ENCODE measurements at regions not wholly inside any gene's neighbourhood (a gene's known extent, or its start where the extent isn't known, plus 50 kb on each side); places are given as distances from the start of the nearest gene placed in this dataset.
A peak's percentile ranks its signal among the peaks of the same experiment; 100 is the strongest.
"Not testable (repeated sequence)": the region's sequence is repeated elsewhere in the genome, so short reads cannot be mapped to it uniquely, and the experiment has no call there.

DNA sequence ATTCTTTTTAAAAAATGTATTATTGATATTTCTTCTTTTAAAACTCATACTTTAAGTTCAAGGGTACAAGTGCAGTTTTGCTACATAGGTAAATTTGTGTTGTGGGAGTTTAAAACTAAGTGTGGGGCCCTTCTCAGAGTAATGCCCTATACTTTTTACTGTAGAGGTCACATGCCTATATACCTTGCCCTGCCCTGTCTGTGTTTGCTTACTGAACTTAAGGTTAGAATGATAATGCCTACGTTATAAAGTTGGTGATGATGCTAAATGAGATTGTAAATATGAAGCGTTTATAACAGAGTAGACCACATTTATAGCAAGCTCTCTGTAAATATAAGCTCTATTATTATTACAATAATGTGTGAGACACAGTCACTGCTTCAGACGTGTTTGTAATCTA lies 261.9 kb downstream of the RASSF9 start:
- no peak for DNase-seq (ENCODE audit: low spot score)

DNA sequence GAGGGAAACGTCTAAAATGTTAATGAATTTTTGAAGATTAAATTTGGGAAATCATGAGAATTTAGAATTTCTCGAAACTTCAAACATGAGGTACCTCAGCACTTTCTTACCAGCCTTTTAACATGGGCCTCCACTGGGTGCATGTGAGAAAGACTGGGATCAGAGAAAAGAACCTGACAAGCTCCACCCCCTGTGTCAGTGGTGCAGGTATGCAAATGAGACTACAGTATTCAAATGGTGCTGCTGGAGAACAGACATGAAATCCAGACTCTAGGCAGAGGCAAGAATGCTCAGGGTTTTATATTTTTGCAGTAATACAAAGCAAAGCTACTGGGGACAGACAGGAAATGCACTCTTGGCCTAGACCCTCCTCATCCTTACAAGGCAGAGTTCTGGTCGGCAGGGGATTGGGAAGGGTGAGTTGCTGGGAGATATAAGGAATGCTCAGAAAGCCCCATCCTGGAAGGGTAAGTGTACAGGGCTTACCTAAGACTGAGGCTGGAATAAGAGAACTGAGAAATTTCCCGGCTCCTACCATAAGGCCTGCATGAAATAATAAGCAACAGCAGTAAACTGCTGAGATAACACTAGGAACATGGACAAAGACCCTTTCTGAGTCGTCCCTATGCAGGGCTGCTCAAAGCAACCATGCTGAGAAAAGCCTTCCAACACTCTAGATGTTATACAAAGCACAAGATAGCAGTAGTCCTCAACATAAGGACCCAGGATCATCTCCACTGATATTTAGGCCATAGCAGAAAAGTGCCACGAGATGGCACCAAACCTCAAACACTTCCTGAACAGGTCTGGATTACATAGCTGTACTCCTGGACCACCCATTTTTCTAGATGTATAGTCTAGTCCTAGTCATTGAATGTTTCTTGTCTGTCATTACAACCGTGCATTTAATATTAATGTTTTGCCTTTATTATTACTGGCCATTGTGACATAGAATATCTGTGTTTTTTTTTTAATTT lies 260.8 kb downstream of the RASSF9 start:
- DNase-seq (ENCODE audit: low spot score), result peak; percentile 76

DNA sequence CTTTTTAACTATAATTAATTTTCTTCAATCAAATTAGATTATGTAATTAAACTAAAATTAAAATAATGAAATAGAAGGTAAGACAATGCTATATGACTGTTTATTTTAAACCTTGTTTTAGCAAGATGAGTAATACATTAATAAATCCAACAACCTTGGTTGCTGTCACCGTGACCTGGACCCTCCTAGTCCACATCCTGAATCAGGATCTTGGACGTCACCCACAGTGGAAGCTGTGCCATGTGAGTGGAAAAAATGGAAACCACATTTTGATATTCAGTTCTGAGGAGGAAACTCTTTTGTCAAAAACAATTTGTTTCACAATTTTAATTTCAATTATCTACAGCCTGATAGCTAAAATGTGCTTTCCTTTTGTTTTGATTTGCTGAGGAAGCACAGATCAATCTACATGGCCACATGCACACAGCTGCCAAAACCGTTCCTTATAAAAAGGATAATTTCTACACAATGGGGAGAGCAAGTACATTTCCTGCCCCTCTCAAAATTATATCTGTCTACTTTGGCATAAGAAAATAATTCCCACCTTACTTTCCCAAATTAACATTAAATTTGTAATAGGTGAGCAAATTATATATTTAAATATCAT lies 255.5 kb downstream of the RASSF9 start:
- no peak for DNase-seq (ENCODE audit: low spot score)

- no peak for DNase-seq (ENCODE audit: low spot score)
Measured at GRCh38 chr12:85587158-85587557, 249.1 kb downstream of the RASSF9 start.

GRCh38 chr12:85588221-85588620 lies 248.0 kb downstream of the RASSF9 start:
- DNase-seq (ENCODE audit: low spot score), result no peak

GRCh38 chr12:85600841-85601240 lies 235.4 kb downstream of the RASSF9 start:
- no peak for DNase-seq (ENCODE audit: low spot score)

DNA sequence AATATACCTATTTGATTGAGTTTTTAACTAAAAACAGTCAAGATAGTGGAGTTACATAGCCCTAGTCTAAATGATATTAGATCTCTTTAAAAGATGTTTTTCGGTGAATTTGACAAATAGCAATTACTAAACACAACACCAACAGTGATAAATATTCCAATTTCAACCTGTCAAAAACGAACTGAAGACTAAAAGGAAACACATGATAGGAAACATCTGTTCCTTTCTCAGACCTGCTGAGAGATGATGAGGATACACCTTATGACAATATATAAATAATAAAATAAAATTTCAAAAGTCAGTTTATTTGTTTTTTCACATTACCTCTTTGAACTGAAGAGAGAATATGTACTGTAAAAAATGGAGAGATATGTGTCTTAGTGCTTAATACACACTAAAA lies 232.7 kb downstream of the RASSF9 start:
- DNase-seq (ENCODE audit: low spot score), result no peak

DNA sequence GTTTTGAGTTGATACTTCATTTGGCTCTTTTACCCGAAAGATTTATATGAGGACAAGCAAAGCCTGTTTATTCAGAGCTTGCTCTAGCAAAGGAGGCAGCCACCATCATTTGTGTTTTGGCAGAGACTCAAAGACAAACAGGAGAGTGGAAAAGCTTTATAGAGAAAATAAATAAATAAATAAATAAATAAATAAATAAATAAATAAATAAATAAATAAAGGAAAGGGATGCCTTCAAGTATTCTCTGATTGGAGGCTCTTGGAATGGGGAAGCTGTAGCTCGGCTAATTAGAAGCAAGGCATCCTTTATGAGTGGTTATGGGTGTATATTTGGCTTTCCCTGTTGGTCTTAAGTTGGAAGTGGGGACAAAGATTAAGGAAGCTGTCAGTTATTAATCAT lies 229.8 kb downstream of the RASSF9 start:
- no peak for DNase-seq (ENCODE audit: low spot score)

- DNase-seq (ENCODE audit: low spot score), result no peak
Measured at GRCh38 chr12:85609778-85610177, 226.4 kb downstream of the RASSF9 start.

DNA sequence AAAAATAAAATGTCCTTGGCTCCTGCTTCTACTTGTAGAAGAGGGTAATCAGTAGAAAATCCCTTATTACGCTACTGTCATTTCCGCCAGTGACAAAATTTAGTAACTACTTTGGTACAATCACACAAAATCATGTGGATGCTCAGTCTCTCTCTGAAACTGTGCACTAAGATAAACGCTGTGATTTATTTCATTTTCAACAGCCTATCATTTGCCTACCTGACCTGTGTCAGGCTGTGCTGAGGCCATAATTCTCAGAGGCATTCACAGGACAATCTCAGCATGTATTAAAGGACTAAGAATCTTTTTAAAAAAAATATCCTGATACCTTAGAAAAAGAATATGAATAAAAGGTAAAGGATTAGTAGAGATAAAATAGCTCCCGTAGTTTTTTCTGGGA lies 226.0 kb downstream of the RASSF9 start:
- DNase-seq (ENCODE audit: low spot score), result no peak

DNA sequence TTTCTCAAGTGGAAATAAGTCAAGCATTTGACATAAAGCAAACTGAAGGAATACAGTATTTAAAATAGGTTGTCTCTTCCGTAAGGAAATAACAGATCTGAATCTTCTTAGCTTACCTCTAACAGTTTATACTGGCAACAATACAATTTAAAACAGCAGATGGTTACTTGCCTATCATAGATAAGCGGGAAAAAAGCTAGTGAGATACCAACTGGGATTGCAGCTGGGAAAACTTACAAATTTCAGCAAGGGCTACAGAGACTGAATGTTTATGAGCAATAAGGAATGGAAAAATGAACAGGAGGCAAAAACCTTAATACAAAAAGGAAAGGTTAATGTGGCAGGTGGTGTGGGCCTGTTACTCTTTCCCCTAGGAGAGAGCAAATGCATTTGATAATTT lies 220.0 kb downstream of the RASSF9 start:
- DNase-seq (ENCODE audit: low spot score), result no peak

DNA sequence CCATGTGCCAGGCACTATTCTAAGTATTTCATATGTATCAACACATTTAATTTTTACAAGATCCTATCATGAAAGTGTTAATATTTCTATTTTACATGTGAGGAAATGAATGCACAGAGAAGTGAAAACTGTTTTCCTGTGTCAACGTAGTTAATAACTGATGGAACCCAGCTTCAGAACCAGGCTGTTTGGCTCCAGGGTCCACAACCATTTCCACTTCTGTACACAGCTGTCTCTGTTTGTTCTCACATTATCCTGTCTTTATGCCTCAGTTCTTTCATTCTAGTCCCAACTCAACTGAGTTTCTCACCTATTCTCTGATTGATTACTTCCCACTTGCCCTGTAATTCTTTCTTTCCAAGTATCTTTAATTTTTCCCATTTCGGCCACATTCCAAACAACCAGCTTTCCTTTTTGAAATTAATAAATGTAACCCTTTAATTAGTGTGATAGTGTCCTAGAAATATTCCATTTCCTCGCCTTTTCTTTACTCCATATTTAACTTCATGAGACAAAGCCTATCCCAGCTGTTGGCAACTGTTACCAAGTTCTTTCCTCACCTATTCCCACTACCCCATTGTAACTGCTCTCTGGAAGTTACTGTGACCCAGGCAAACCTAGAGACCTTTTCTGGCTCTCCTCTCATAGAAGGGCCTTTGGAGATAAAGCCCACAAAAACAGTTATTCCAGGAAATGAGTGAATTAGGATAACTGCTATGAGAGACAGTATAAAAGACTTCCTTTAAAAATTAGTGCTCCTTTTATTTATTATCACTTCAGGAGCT lies 218.7 kb downstream of the RASSF9 start:
- DNase-seq (ENCODE audit: low spot score), result no peak

- DNase-seq (ENCODE audit: low spot score), result no peak
Measured at GRCh38 chr12:85621041-85621440, 215.2 kb downstream of the RASSF9 start.

GRCh38 chr12:85623763-85624162 lies 212.4 kb downstream of the RASSF9 start:
- DNase-seq (ENCODE audit: low spot score), result no peak

GRCh38 chr12:85625467-85625866 lies 210.7 kb downstream of the RASSF9 start:
- DNase-seq (ENCODE audit: low spot score), result no peak

GRCh38 chr12:85626001-85626783 lies 210.0 kb downstream of the RASSF9 start:
- DNase-seq (ENCODE audit: low spot score), result no peak

GRCh38 chr12:85626784-85627171 lies 209.4 kb downstream of the RASSF9 start:
- no peak for DNase-seq (ENCODE audit: low spot score)

- DNase-seq (ENCODE audit: low spot score), result no peak
Measured at GRCh38 chr12:85627584-85627983, 208.6 kb downstream of the RASSF9 start.

- DNase-seq (ENCODE audit: low spot score), result not testable (repeated sequence)
Measured at GRCh38 chr12:85628562-85628961, 207.6 kb downstream of the RASSF9 start.

DNA sequence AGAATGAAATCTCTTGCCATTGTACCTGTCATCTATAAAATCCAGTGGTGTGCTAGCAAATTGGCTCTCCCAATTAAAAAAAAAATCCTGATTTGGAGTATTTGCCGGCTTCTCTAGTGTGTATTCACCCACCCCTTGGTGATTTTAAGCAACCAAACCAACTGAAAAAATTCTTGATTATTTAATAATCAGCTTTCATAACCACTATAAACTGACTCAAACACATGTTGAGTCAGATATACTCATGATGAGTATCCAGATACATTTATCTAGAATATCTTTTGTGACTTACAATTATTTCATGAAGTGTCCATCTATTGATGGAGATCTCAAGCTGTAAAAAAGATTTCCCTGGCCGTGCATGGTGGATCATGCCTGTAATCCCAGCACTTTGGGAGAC lies 205.4 kb downstream of the RASSF9 start:
- DNase-seq (ENCODE audit: low spot score), result no peak

GRCh38 chr12:85632390-85632789 lies 203.8 kb downstream of the RASSF9 start:
- DNase-seq (ENCODE audit: low spot score), result no peak

DNA sequence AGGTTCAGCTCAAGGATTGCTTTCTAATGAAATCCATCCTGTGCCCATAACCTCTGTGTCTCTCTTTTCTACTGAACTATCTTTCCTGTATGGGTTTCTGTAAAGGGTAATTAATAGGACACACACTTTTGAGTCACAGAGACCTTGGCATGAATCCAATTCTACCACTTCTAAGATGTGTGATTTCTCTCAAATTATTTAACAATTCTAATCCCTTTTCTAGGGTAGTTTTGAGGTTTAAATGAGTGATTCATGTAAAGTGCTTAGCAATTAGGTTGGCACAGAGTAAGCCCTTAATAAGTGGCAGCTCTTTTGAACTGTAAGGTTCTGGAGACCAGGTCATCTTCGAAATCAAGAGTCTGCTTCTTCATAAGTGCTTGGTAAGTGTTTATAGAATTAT lies 202.7 kb downstream of the RASSF9 start:
- no peak for DNase-seq (ENCODE audit: low spot score)

Measured in LoVo (cell line).